CD14-positive monocyte (primary cell): ENCODE measurements at regions not wholly inside any gene's neighbourhood (a gene's known extent, or its start where the extent isn't known, plus 50 kb on each side); places are given as distances from the start of the nearest gene placed in this dataset.
A peak's percentile ranks its signal among the peaks of the same experiment; 100 is the strongest.

ENCODE experiments used
- DNase-seq, 3 donors: peaks; one replicate each; pipeline ENCODE4 v3.0.0-alpha.2; 2011 to 2022
- H2AFZ ChIP-seq: 2 replicates; pipeline ENCODE4 v1.6.0; 2012; ENCODE audit warnings: mild to moderate bottlenecking, low read depth, low read length, inconsistent platforms; ENCODE audit not compliant: insufficient read depth, poor library complexity, severe bottlenecking
- H3K27ac ChIP-seq, 2 donors: 1 replicate in 1 of 2; 2 replicates in 1 of 2; pipeline ENCODE4 v1.5.1; 2012 to 2013; ENCODE audit warnings: low read length in 2 of 2, control low read depth in 1 of 2, inconsistent platforms in 1 of 2, low read depth in 1 of 2, mild to moderate bottlenecking in 1 of 2
- H3K27me3 ChIP-seq, 2 donors: one replicate each; pipeline versions ENCODE4 v1.6.0 to v1.6.1; 2011 to 2013; ENCODE audit warnings: low read length in 2 of 2; ENCODE audit not compliant: control insufficient read depth in 2 of 2, insufficient read depth in 2 of 2
- H3K36me3 ChIP-seq, 2 donors: replicated peaks in 1 of 2; 1 replicate in 1 of 2; 2 replicates in 1 of 2; pipeline versions ENCODE4 v1.5.1 to v1.6.1; 2012 to 2013; ENCODE audit warnings: low read length in 2 of 2, control low read depth in 1 of 2, inconsistent platforms in 1 of 2, mild to moderate bottlenecking in 1 of 2; ENCODE audit not compliant: insufficient read depth in 2 of 2, control insufficient read depth in 1 of 2
- H3K4me1 ChIP-seq, 2 donors: 1 replicate in 1 of 2; 2 replicates in 1 of 2; pipeline versions ENCODE4 v1.5.1 to v1.6.1; 2012 to 2013; ENCODE audit warnings: low read length in 2 of 2, control low read depth in 1 of 2, inconsistent platforms in 1 of 2, mild to moderate bottlenecking in 1 of 2, moderate library complexity in 1 of 2; ENCODE audit not compliant: insufficient read depth in 2 of 2, control insufficient read depth in 1 of 2
- H3K4me2 ChIP-seq: replicated peaks from 2 replicates; pipeline ENCODE3; 2012; ENCODE audit warnings: low read length, moderate library complexity, mild to moderate bottlenecking; ENCODE audit not compliant: poor library complexity, severe bottlenecking; ENCODE audit errors: extremely low read depth
- H3K4me3 ChIP-seq, 3 experiments: fragments of 200-600 bp in 1 of 3; sonication (generic) in 1 of 3; replicated peaks in 1 of 3; 1 replicate in 2 of 3; 2 replicates in 1 of 3; pipeline ENCODE4 v1.5.1; 2011 to 2013; ENCODE audit warnings: low read length in 3 of 3, mild to moderate bottlenecking in 3 of 3, control low read depth in 2 of 3, low read depth in 2 of 3, inconsistent platforms in 1 of 3, moderate library complexity in 1 of 3
- H3K79me2 ChIP-seq: 2 replicates; pipeline ENCODE4 v1.6.0; 2012; ENCODE audit warnings: mild to moderate bottlenecking, control low read depth, inconsistent platforms, low read length, moderate library complexity; ENCODE audit not compliant: insufficient read depth
- H3K9ac ChIP-seq: 2 replicates; pipeline ENCODE4 v1.6.0; 2017; ENCODE audit warnings: low read length, mild to moderate bottlenecking; ENCODE audit not compliant: insufficient read depth, poor library complexity, severe bottlenecking
- H3K9me3 ChIP-seq, 2 donors: replicated peaks in 1 of 2; 1 replicate in 1 of 2; 2 replicates in 1 of 2; pipeline versions ENCODE4 v1.5.1 to v1.6.1; 2012 to 2013; ENCODE audit warnings: low read length in 2 of 2, control low read depth in 1 of 2; ENCODE audit not compliant: control insufficient read depth in 1 of 2, insufficient read depth in 1 of 2
- H4K20me1 ChIP-seq: 2 replicates; pipeline ENCODE4 v1.6.0; 2012; ENCODE audit warnings: mild to moderate bottlenecking, low read length, control low read depth, moderate library complexity; ENCODE audit not compliant: insufficient read depth
- H3K27ac Mint-ChIP-seq, 7 donors: one replicate each; pipeline ENCODE4 v1.8.0; 2020; ENCODE audit warnings: mild to moderate bottlenecking in 7 of 7, mixed read lengths in 7 of 7, moderate library complexity in 6 of 7, inconsistent platforms in 2 of 7
- H3K27me3 Mint-ChIP-seq, 3 donors: one replicate each; pipeline ENCODE4 v1.8.0; 2021 to 2022; ENCODE audit warnings: low read depth in 3 of 3, mild to moderate bottlenecking in 3 of 3, mixed read lengths in 3 of 3, moderate library complexity in 3 of 3, inconsistent platforms in 1 of 3
- H3K36me3 Mint-ChIP-seq, 2 donors: one replicate each; pipeline ENCODE4 v1.8.0; 2020; ENCODE audit warnings: mixed read lengths in 2 of 2, inconsistent platforms in 1 of 2, mild to moderate bottlenecking in 1 of 2
- H3K4me1 Mint-ChIP-seq: one replicate; pipeline ENCODE4 v1.8.0; 2020; ENCODE audit warnings: mild to moderate bottlenecking, mixed read lengths
- H3K4me3 Mint-ChIP-seq, 2 donors: one replicate each; pipeline ENCODE4 v1.8.0; 2020; ENCODE audit warnings: mild to moderate bottlenecking in 2 of 2, mixed read lengths in 2 of 2, moderate library complexity in 1 of 2
- H3K9me3 Mint-ChIP-seq, 7 donors: one replicate each; pipeline ENCODE4 v1.8.0; 2020 to 2022; ENCODE audit warnings: mixed read lengths in 7 of 7, mild to moderate bottlenecking in 6 of 7, moderate library complexity in 6 of 7, inconsistent platforms in 2 of 7
- WGBS: methylation state at CpG from one replicate; pipeline ENCODE4 v1.1.5; 2013; ENCODE audit warnings: missing lambda C conversion rate; ENCODE audit not compliant: insufficient coverage; 5-methylcytosine and 5-hydroxymethylcytosine counted together
- intact Hi-C, 2 donors: fragments of 100-400 bp; cut with micrococcal nuclease; formaldehyde crosslinking; loops; one replicate each; pipeline versions ENCODE4 v1.15.0 to v1.15.1; 2023
- TF ChIP-seq, protein P1 (sequence below): fragments of 200-600 bp; IDR thresholded peaks from one replicate; pipeline ENCODE4 v1.8.0; 2022; ENCODE audit warnings: antibody characterized with exemption, mild to moderate bottlenecking

DNA sequence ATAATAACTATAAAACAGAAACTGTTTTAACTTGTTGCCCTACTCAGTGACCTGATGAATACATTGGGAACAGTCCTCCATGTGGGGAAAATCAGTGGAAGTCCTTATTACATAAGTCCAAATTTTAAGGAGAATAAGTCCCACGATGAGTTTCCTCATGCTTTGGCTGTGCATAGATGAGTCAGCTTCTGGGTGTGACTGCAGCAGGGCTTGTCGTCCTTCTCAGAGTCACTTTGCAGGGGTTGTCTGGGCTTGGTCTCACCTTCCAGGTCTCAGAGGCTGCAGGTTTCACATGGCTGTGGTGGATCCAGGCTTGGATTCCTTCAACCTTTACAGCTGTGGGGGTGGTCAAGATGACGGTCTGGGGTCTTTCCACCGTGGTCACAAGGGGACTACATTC, 85.6 kb downstream of the SLC25A15 start:
- DNase-seq = no peak
- H3K27ac ChIP-seq = no peak overlapping the region
- H3K4me2 ChIP-seq = no peak overlapping the region
- H3K36me3 ChIP-seq = peaks cover 7 to 82% of the 10 kb centered on the region in 2 donors
- H3K27ac Mint-ChIP-seq = no peak overlapping the region
- TF ChIP-seq, protein P1, sequence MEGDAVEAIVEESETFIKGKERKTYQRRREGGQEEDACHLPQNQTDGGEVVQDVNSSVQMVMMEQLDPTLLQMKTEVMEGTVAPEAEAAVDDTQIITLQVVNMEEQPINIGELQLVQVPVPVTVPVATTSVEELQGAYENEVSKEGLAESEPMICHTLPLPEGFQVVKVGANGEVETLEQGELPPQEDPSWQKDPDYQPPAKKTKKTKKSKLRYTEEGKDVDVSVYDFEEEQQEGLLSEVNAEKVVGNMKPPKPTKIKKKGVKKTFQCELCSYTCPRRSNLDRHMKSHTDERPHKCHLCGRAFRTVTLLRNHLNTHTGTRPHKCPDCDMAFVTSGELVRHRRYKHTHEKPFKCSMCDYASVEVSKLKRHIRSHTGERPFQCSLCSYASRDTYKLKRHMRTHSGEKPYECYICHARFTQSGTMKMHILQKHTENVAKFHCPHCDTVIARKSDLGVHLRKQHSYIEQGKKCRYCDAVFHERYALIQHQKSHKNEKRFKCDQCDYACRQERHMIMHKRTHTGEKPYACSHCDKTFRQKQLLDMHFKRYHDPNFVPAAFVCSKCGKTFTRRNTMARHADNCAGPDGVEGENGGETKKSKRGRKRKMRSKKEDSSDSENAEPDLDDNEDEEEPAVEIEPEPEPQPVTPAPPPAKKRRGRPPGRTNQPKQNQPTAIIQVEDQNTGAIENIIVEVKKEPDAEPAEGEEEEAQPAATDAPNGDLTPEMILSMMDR = no peak
- peaks cover 68 to 92% (median 89%) of the 10 kb centered on the region in 7 donors for H3K9me3 Mint-ChIP-seq
- H3K27me3 ChIP-seq = no peaks in the 10 kb centered on the region
- peak overlapping the region in 1 of 3 experiments; percentile 32 for H3K4me3 ChIP-seq
- H2AFZ ChIP-seq = no peak overlapping the region
- peaks cover 60 to 74% of the 10 kb centered on the region in 2 donors for H3K36me3 Mint-ChIP-seq
- peaks cover 88 to 96% of the 10 kb centered on the region in 2 donors for H3K9me3 ChIP-seq
- 90% methylated on average over 2 of the region's 4 CpGs for WGBS
- intact Hi-C loops = no loop called here
- no peaks in the 10 kb centered on the region for H3K27me3 Mint-ChIP-seq
- H3K79me2 ChIP-seq = no peaks in the 10 kb centered on the region
- H3K4me3 Mint-ChIP-seq = no peak overlapping the region
- H3K9ac ChIP-seq = no peak overlapping the region
- no peaks in the 10 kb centered on the region for H3K4me1 Mint-ChIP-seq
- no peaks in the 10 kb centered on the region for H4K20me1 ChIP-seq
- H3K4me1 ChIP-seq = no peaks in the 10 kb centered on the region

GRCh38 chr13:40875583-40875982, 86.2 kb downstream of the SLC25A15 start:
- no CpG with 5 or more reads among the region's 6 CpGs for WGBS
- H3K79me2 ChIP-seq = no peaks in the 10 kb centered on the region
- peaks cover 62 to 74% of the 10 kb centered on the region in 2 donors for H3K36me3 Mint-ChIP-seq
- H3K27ac Mint-ChIP-seq = no peak overlapping the region
- no peak overlapping the region for H2AFZ ChIP-seq
- H3K9me3 ChIP-seq = peaks cover 88 to 98% of the 10 kb centered on the region in 2 donors
- intact Hi-C loops = no loop called here
- no peaks in the 10 kb centered on the region for H3K4me1 Mint-ChIP-seq
- H3K4me3 ChIP-seq = no peak overlapping the region
- H3K27me3 ChIP-seq = no peaks in the 10 kb centered on the region
- H3K9me3 Mint-ChIP-seq = peaks cover 72 to 93% (median 89%) of the 10 kb centered on the region in 7 donors
- H3K4me2 ChIP-seq = no peak overlapping the region
- no peaks in the 10 kb centered on the region for H3K4me1 ChIP-seq
- H4K20me1 ChIP-seq = no peaks in the 10 kb centered on the region
- no peak overlapping the region for H3K9ac ChIP-seq
- H3K36me3 ChIP-seq = peaks cover 7 to 83% of the 10 kb centered on the region in 2 donors
- no peaks in the 10 kb centered on the region for H3K27me3 Mint-ChIP-seq
- H3K27ac ChIP-seq = no peak overlapping the region
- DNase-seq = no peak
- H3K4me3 Mint-ChIP-seq = no peak overlapping the region
- TF ChIP-seq, protein P1 = no peak
